SKM-1 (cell line): ENCODE measurements at regions not wholly inside any gene's neighbourhood (a gene's known extent, or its start where the extent isn't known, plus 50 kb on each side); places are given as distances from the start of the nearest gene placed in this dataset.
"Not testable (repeated sequence)": the region's sequence is repeated elsewhere in the genome, so short reads cannot be mapped to it uniquely, and the experiment has no call there.

Source experiments
- DNase-seq: peaks from one replicate; lab custom pipeline; 2025; ENCODE audit not compliant: unreplicated experiment; lab: John Stamatoyannopoulos, UW

GRCh38 chr5:17364987-17365810 is 132.8 kb upstream of the TAF11L2 start:
- no peak for DNase-seq

- no peak for DNase-seq
Measured at GRCh38 chr5:17365811-17366138, 132.3 kb upstream of the TAF11L2 start.

GRCh38 chr5:17367256-17367840 is 130.7 kb upstream of the TAF11L2 start:
- no peak for DNase-seq

- no peak for DNase-seq
Measured at GRCh38 chr5:17370651-17371050, 127.4 kb upstream of the TAF11L2 start.

- DNase-seq = no peak
Measured at GRCh38 chr5:17373406-17373805, 124.6 kb upstream of the TAF11L2 start.

GRCh38 chr5:17373814-17374556 is 124.0 kb upstream of the TAF11L2 start:
- no peak for DNase-seq

- no peak for DNase-seq
Measured at GRCh38 chr5:17374973-17375742, 122.9 kb upstream of the TAF11L2 start.

- not testable (repeated sequence) for DNase-seq
Measured at GRCh38 chr5:17375886-17376285, 122.1 kb upstream of the TAF11L2 start.

- DNase-seq = no peak
Measured at GRCh38 chr5:17378346-17378997, 119.6 kb upstream of the TAF11L2 start.

GRCh38 chr5:17379100-17379951 is 118.7 kb upstream of the TAF11L2 start:
- DNase-seq = no peak

GRCh38 chr5:17381932-17382331 is 116.1 kb upstream of the TAF11L2 start:
- DNase-seq = peak; percentile 72

GRCh38 chr5:17383526-17383925 is 114.5 kb upstream of the TAF11L2 start:
- DNase-seq = no peak

- no peak for DNase-seq
Measured at GRCh38 chr5:17384181-17384580, 113.8 kb upstream of the TAF11L2 start.

GRCh38 chr5:17388717-17389116 is 109.3 kb upstream of the TAF11L2 start:
- DNase-seq = no peak

- no peak for DNase-seq
Measured at GRCh38 chr5:17394086-17394485, 103.9 kb upstream of the TAF11L2 start.

GRCh38 chr5:17395106-17395880 is 102.7 kb upstream of the TAF11L2 start:
- no peak for DNase-seq

- DNase-seq = no peak
Measured at GRCh38 chr5:17396247-17396646, 101.8 kb upstream of the TAF11L2 start.

- DNase-seq = no peak
Measured at GRCh38 chr5:17398431-17398830, 99.6 kb upstream of the TAF11L2 start.
